ENCODE measurements at regions not wholly inside any gene's neighbourhood (a gene's known extent, or its start where the extent isn't known, plus 50 kb on each side); places are given as distances from the start of the nearest gene placed in this dataset.

DNA sequence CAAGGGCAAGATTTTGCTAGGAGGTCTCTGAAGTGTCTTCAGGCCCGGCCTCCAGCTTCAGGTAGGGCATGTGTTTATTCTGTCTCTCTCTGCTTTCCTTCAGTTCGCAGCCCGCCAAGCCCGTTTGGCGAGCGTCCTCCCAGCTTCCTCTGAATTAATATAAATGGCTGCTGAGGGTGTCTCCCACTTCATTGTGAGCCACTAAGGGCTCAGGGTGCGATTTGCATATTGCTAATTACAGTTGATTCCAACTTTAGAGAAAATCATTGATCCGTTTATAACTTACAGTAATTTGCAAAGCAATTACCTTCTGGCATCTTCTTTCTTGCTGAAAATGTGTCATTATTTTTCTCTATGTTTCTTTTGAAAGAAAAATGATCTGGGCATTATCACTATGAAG is 128.3 kb upstream of the SORCS3 start:
- H3K36me3 ChIP-seq (ENCODE audit: control insufficient read depth in 2 of 2, insufficient read depth in 2 of 2, low read length in 1 of 2): no peaks in the 10 kb centered on the region
- in situ Hi-C loops (cut with MboI): no loop called here
- H3K27me3 ChIP-seq (replicated peaks in 1 of 2; ENCODE audit: control insufficient read depth in 2 of 2, insufficient read depth in 2 of 2, low read length in 1 of 2): no peaks in the 10 kb centered on the region; a peak in 1 of 4 replicates
- ATAC-seq (no peak), DNase-seq (ENCODE audit: low read depth, low spot score) (no peak), FAIRE-seq (no peak)
- H3K9ac ChIP-seq (ENCODE audit: control insufficient read depth, insufficient read depth, low read length): no peak overlapping the region
- no peak overlapping the region for H2AFZ ChIP-seq (ENCODE audit: control insufficient read depth, low read depth, low read length)
- ChIA-PET RAD21 (ENCODE audit: unreplicated experiment) (no interaction called here), SMC1A (ENCODE audit: uncharacterized antibody, unreplicated experiment) (no interaction called here), CTCF (no interaction called here), POLR2A (no interaction called here)
- no peak overlapping the region for H3K4me2 ChIP-seq (ENCODE audit: control insufficient read depth, insufficient read depth)
- no peak overlapping the region for H3K27ac ChIP-seq (ENCODE audit: control insufficient read depth, insufficient read depth)
- no peaks in the 10 kb centered on the region for H3K4me1 ChIP-seq (ENCODE audit: control insufficient read depth, insufficient read depth, low read length)
- no TSS peak for BruUV-seq (replicated peaks)
- TF ChIP-seq SMC3 (IDR thresholded peaks at IDR 0.05; ENCODE audit: borderline replicate concordance, low read length) (no peak), ZNF24 (IDR thresholded peaks at IDR 0.05) (no peak), BHLHE40 (IDR thresholded peaks at IDR 0.05; ENCODE audit: borderline replicate concordance in 1 of 2, low read depth in 2 of 2, low read length in 1 of 2) (no peak), ZNF622 (IDR thresholded peaks at IDR 0.05) (no peak), ETV6 (conservative IDR thresholded peaks at IDR 0.05 in 1 of 2, IDR thresholded peaks at IDR 0.05 in 1 of 2; ENCODE audit: borderline replicate concordance in 1 of 2, low read depth in 1 of 2) (no peak), FOXM1 (IDR thresholded peaks at IDR 0.05; ENCODE audit: low read depth, low read length) (no peak), TCF7 (IDR thresholded peaks at IDR 0.05; ENCODE audit: borderline replicate concordance) (no peak), NR2F1 (conservative IDR thresholded peaks at IDR 0.05) (no peak), TAF1 (IDR thresholded peaks at IDR 0.05; ENCODE audit: borderline replicate concordance, low read depth, low read length) (no peak), HDGF (IDR thresholded peaks at IDR 0.05) (no peak), SRF (IDR thresholded peaks at IDR 0.05; ENCODE audit: low read depth in 2 of 2, low read length in 2 of 2) (no peak), HDAC6 (IDR thresholded peaks at IDR 0.05; ENCODE audit: unreplicated experiment) (no peak), ESRRA (IDR thresholded peaks at IDR 0.05; ENCODE audit: low read length) (no peak)
- TF ChIP-seq, protein P1, sequence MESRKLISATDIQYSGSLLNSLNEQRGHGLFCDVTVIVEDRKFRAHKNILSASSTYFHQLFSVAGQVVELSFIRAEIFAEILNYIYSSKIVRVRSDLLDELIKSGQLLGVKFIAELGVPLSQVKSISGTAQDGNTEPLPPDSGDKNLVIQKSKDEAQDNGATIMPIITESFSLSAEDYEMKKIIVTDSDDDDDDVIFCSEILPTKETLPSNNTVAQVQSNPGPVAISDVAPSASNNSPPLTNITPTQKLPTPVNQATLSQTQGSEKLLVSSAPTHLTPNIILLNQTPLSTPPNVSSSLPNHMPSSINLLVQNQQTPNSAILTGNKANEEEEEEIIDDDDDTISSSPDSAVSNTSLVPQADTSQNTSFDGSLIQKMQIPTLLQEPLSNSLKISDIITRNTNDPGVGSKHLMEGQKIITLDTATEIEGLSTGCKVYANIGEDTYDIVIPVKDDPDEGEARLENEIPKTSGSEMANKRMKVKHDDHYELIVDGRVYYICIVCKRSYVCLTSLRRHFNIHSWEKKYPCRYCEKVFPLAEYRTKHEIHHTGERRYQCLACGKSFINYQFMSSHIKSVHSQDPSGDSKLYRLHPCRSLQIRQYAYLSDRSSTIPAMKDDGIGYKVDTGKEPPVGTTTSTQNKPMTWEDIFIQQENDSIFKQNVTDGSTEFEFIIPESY (IDR thresholded peaks at IDR 0.05): no peak
- TF ChIP-seq, protein P2, sequence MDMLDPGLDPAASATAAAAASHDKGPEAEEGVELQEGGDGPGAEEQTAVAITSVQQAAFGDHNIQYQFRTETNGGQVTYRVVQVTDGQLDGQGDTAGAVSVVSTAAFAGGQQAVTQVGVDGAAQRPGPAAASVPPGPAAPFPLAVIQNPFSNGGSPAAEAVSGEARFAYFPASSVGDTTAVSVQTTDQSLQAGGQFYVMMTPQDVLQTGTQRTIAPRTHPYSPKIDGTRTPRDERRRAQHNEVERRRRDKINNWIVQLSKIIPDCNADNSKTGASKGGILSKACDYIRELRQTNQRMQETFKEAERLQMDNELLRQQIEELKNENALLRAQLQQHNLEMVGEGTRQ (IDR thresholded peaks at IDR 0.05; ENCODE audit: borderline replicate concordance, low read depth, low read length): no peak
- TF ChIP-seq, protein P3, sequence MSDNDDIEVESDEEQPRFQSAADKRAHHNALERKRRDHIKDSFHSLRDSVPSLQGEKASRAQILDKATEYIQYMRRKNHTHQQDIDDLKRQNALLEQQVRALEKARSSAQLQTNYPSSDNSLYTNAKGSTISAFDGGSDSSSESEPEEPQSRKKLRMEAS (IDR thresholded peaks at IDR 0.05; ENCODE audit: low read depth, low read length): no peak
- intact Hi-C loops (cut with micrococcal nuclease; ENCODE audit: unreplicated experiment): no loop called here
- no peaks in the 10 kb centered on the region for H3K9me3 ChIP-seq (replicated peaks; ENCODE audit: control insufficient read depth, insufficient read depth, low read length)
- H3K4me3 ChIP-seq: no peak overlapping the region
- WGBS (ENCODE audit: insufficient coverage, insufficient replicate concordance, low lambda C conversion rate, missing lambda C conversion rate): 53% methylated on average over 8 of the region's 8 CpGs
- no peaks in the 10 kb centered on the region for H4K20me1 ChIP-seq (ENCODE audit: control insufficient read depth, insufficient read depth)
- H3K79me2 ChIP-seq (ENCODE audit: control insufficient read depth, insufficient read depth, low read length): no peaks in the 10 kb centered on the region

Data from GM12878 (cell line).